ENCODE measurements at regions not wholly inside any gene's neighbourhood (a gene's known extent, or its start where the extent isn't known, plus 50 kb on each side); places are given as distances from the start of the nearest gene placed in this dataset.

GRCh38 chr7:131674131-131674530, 117.7 kb upstream of the PODXL start:
- no TSS peak for BruUV-seq (replicated peaks)
- ChIA-PET CTCF (no interaction called here), POLR2A (ENCODE audit: low non-redundant PET) (interaction anchor here (1.1 kb wide), 1 partner anchor 23 kb away, joined by 4 read pairs; no protein-coding TSS in a partner anchor)
- Histone ChIP-seq H3K27me3 (replicated peaks; ENCODE audit: insufficient read depth, low read depth, low read length, poor library complexity) (peaks cover 17% of the 10 kb centered on the region), H3K36me3 (ENCODE audit: insufficient read depth, low read length, poor library complexity, severe bottlenecking) (no peaks in the 10 kb centered on the region), H3K9me3 (ENCODE audit: low read depth, low read length, poor library complexity, severe bottlenecking) (no peaks in the 10 kb centered on the region), H3K4me3 (ENCODE audit: low read depth, low read length, poor library complexity, severe bottlenecking) (no peak overlapping the region), H3K27ac (ENCODE audit: low read depth, low read length, poor library complexity, severe bottlenecking) (no peak overlapping the region), H3K4me1 (ENCODE audit: insufficient read depth, low read length, poor library complexity, severe bottlenecking) (no peaks in the 10 kb centered on the region)
- DNase-seq (ENCODE audit: low spot score): no peak
- no peak for TF ChIP-seq EZH2 (IDR thresholded peaks at IDR 0.05; ENCODE audit: borderline replicate concordance, low read depth, low read length, poor library complexity, severe bottlenecking)
- intact Hi-C loops (cut with micrococcal nuclease; ENCODE audit: unreplicated experiment): no loop called here

- no peak for DNase-seq (ENCODE audit: low spot score)
- Histone ChIP-seq H3K4me1 (ENCODE audit: insufficient read depth, low read length, poor library complexity, severe bottlenecking) (no peaks in the 10 kb centered on the region), H3K36me3 (ENCODE audit: insufficient read depth, low read length, poor library complexity, severe bottlenecking) (no peaks in the 10 kb centered on the region), H3K27ac (ENCODE audit: low read depth, low read length, poor library complexity, severe bottlenecking) (no peak overlapping the region), H3K27me3 (replicated peaks; ENCODE audit: insufficient read depth, low read depth, low read length, poor library complexity) (peaks cover 14% of the 10 kb centered on the region), H3K4me3 (ENCODE audit: low read depth, low read length, poor library complexity, severe bottlenecking) (no peak overlapping the region), H3K9me3 (ENCODE audit: low read depth, low read length, poor library complexity, severe bottlenecking) (no peaks in the 10 kb centered on the region)
- CTCF ChIA-PET: no interaction called here
- TF ChIP-seq CTCF (conservative IDR thresholded peaks at IDR 0.05; ENCODE audit: low read depth, low read length) (no peak), EZH2 (IDR thresholded peaks at IDR 0.05; ENCODE audit: borderline replicate concordance, low read depth, low read length, poor library complexity, severe bottlenecking) (no peak)
- POLR2A ChIA-PET (ENCODE audit: low non-redundant PET): interaction anchor here (1.1 kb wide), 1 partner anchor 24 kb away, joined by 4 read pairs; no protein-coding TSS in a partner anchor
- BruUV-seq (replicated peaks): no TSS peak
- intact Hi-C loops (cut with micrococcal nuclease; ENCODE audit: unreplicated experiment): no loop called here
Measured at GRCh38 chr7:131673576-131673975, 117.1 kb upstream of the PODXL start.

- intact Hi-C loops (cut with micrococcal nuclease; ENCODE audit: unreplicated experiment): no loop called here
- peaks cover 14% of the 10 kb centered on the region for H3K27me3 ChIP-seq (replicated peaks; ENCODE audit: insufficient read depth, low read depth, low read length, poor library complexity)
- ChIA-PET POLR2A (ENCODE audit: low non-redundant PET) (no interaction called here), CTCF (no interaction called here)
- no peak overlapping the region for H3K4me3 ChIP-seq (ENCODE audit: low read depth, low read length, poor library complexity, severe bottlenecking)
- no peak overlapping the region for H3K27ac ChIP-seq (ENCODE audit: low read depth, low read length, poor library complexity, severe bottlenecking)
- no peak for DNase-seq (ENCODE audit: low spot score)
- BruUV-seq (replicated peaks): no TSS peak
- no peaks in the 10 kb centered on the region for H3K9me3 ChIP-seq (ENCODE audit: low read depth, low read length, poor library complexity, severe bottlenecking)
- no peak for TF ChIP-seq EZH2 (IDR thresholded peaks at IDR 0.05; ENCODE audit: borderline replicate concordance, low read depth, low read length, poor library complexity, severe bottlenecking)
- TF ChIP-seq CTCF (conservative IDR thresholded peaks at IDR 0.05; ENCODE audit: low read depth, low read length): no peak
- no peaks in the 10 kb centered on the region for H3K36me3 ChIP-seq (ENCODE audit: insufficient read depth, low read length, poor library complexity, severe bottlenecking)
- H3K4me1 ChIP-seq (ENCODE audit: insufficient read depth, low read length, poor library complexity, severe bottlenecking): no peaks in the 10 kb centered on the region
Measured at GRCh38 chr7:131670406-131670805, 114.0 kb upstream of the PODXL start.

- intact Hi-C loops (cut with micrococcal nuclease; ENCODE audit: unreplicated experiment): no loop called here
- H3K9me3 ChIP-seq (ENCODE audit: low read depth, low read length, poor library complexity, severe bottlenecking): no peaks in the 10 kb centered on the region
- POLR2A ChIA-PET (ENCODE audit: low non-redundant PET): no interaction called here
- no peak overlapping the region for H3K4me3 ChIP-seq (ENCODE audit: low read depth, low read length, poor library complexity, severe bottlenecking)
- H3K4me1 ChIP-seq (ENCODE audit: insufficient read depth, low read length, poor library complexity, severe bottlenecking): peaks cover 3% of the 10 kb centered on the region
- no peak overlapping the region for H3K27ac ChIP-seq (ENCODE audit: low read depth, low read length, poor library complexity, severe bottlenecking)
- TF ChIP-seq EZH2 (IDR thresholded peaks at IDR 0.05; ENCODE audit: borderline replicate concordance, low read depth, low read length, poor library complexity, severe bottlenecking): no peak
- TF ChIP-seq CTCF (conservative IDR thresholded peaks at IDR 0.05; ENCODE audit: low read depth, low read length): no peak
- BruUV-seq (replicated peaks): no TSS peak
- peaks cover 4% of the 10 kb centered on the region for H3K27me3 ChIP-seq (replicated peaks; ENCODE audit: insufficient read depth, low read depth, low read length, poor library complexity)
- CTCF ChIA-PET: no interaction called here
- H3K36me3 ChIP-seq (ENCODE audit: insufficient read depth, low read length, poor library complexity, severe bottlenecking): no peaks in the 10 kb centered on the region
- no peak for DNase-seq (ENCODE audit: low spot score)
Measured at GRCh38 chr7:131667699-131668098, 111.3 kb upstream of the PODXL start.

Measured in A673 (cell line).